PC-3 (cell line): ENCODE measurements at regions not wholly inside any gene's neighbourhood (a gene's known extent, or its start where the extent isn't known, plus 50 kb on each side); places are given as distances from the start of the nearest gene placed in this dataset.
"Not testable (repeated sequence)": the region's sequence is repeated elsewhere in the genome, so short reads cannot be mapped to it uniquely, and the experiment has no call there.

Experiments
- EZH2 ChIP-seq: fragments of 300-600 bp; sonication (generic); IDR thresholded peaks from one replicate; pipeline ENCODE4 v1.6.1; 2017; ENCODE audit warnings: antibody characterized with exemption, mild to moderate bottlenecking, low read length; ENCODE audit not compliant: unreplicated experiment
- EZH2phosphoT487 ChIP-seq: fragments of 300-600 bp; sonication (generic); IDR thresholded peaks from 2 replicates; pipeline ENCODE4 v1.6.1; 2018; ENCODE audit warnings: mild to moderate bottlenecking, antibody characterized with exemption, low read length, borderline replicate concordance
- TF ChIP-seq, protein P1 (sequence below): fragments of 300-600 bp; sonication (generic); conservative IDR thresholded peaks from 2 replicates; pipeline ENCODE4 v1.5.1; 2017; ENCODE audit warnings: antibody characterized with exemption, low read depth, mild to moderate bottlenecking, low read length

DNA sequence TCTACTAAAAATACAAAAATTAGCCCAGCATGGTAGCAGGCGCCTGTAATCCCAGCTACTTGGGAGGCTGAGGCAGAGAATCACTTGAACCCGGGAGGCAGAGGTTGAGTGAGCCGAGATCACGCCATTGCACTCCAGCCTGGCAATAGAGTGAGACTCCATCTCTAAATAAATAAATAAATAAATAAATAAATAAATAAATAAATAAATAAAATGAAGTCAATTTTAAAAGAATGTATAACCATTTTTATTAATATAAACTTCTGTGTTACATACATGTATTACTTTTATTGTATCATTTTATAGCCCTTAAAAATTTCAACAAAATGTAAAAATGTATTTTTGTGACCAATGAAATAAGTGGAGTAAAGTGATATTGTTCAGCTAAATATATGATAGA lies 62.5 kb upstream of the S1PR1 start:
- TF ChIP-seq, protein P1, sequence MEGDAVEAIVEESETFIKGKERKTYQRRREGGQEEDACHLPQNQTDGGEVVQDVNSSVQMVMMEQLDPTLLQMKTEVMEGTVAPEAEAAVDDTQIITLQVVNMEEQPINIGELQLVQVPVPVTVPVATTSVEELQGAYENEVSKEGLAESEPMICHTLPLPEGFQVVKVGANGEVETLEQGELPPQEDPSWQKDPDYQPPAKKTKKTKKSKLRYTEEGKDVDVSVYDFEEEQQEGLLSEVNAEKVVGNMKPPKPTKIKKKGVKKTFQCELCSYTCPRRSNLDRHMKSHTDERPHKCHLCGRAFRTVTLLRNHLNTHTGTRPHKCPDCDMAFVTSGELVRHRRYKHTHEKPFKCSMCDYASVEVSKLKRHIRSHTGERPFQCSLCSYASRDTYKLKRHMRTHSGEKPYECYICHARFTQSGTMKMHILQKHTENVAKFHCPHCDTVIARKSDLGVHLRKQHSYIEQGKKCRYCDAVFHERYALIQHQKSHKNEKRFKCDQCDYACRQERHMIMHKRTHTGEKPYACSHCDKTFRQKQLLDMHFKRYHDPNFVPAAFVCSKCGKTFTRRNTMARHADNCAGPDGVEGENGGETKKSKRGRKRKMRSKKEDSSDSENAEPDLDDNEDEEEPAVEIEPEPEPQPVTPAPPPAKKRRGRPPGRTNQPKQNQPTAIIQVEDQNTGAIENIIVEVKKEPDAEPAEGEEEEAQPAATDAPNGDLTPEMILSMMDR: not testable (repeated sequence)
- not testable (repeated sequence) for TF ChIP-seq EZH2phosphoT487, EZH2
